Fibroblast of the aortic adventitia (primary cell): ENCODE measurements at regions not wholly inside any gene's neighbourhood (a gene's known extent, or its start where the extent isn't known, plus 50 kb on each side); places are given as distances from the start of the nearest gene placed in this dataset.

Experiments used
- DNase-seq: peaks from one replicate; pipeline ENCODE4 v3.0.0-alpha.2; 2010; ENCODE audit warnings: low read depth
- H3K4me3 ChIP-seq: 2 replicates; pipeline ENCODE4 v1.5.1; 2011; ENCODE audit warnings: low read depth, mild to moderate bottlenecking, control low read depth, low read length, moderate library complexity
- CTCF ChIP-seq: IDR thresholded peaks from 2 replicates; pipeline ENCODE4 v1.5.1; 2011; ENCODE audit warnings: mild to moderate bottlenecking, low read length, control low read depth, inconsistent platforms; ENCODE audit not compliant: insufficient read depth

- TF ChIP-seq CTCF = no peak
- DNase-seq = no peak
- H3K4me3 ChIP-seq = no peak overlapping the region
Observed at GRCh38 chr13:97621025-97621424, 187.1 kb downstream of the RAP2A start.

GRCh38 chr13:97621631-97622030, 187.7 kb downstream of the RAP2A start:
- TF ChIP-seq CTCF = no peak
- DNase-seq = no peak
- H3K4me3 ChIP-seq = no peak overlapping the region

- H3K4me3 ChIP-seq = no peak overlapping the region
- peak; percentile 87 for DNase-seq
- TF ChIP-seq CTCF = no peak
Observed at GRCh38 chr13:97627566-97627965, 193.6 kb downstream of the RAP2A start.

- H3K4me3 ChIP-seq = no peak overlapping the region
- DNase-seq = no peak
- TF ChIP-seq CTCF = no peak
Observed at GRCh38 chr13:97629601-97630272, 195.8 kb downstream of the RAP2A start.

GRCh38 chr13:97630725-97631124, 196.8 kb downstream of the RAP2A start:
- TF ChIP-seq CTCF = no peak
- no peak for DNase-seq
- no peak overlapping the region for H3K4me3 ChIP-seq

GRCh38 chr13:97631158-97631557, 197.2 kb downstream of the RAP2A start:
- no peak for TF ChIP-seq CTCF
- no peak overlapping the region for H3K4me3 ChIP-seq
- DNase-seq = no peak

GRCh38 chr13:97639236-97639635, 205.3 kb downstream of the RAP2A start:
- no peak overlapping the region for H3K4me3 ChIP-seq
- TF ChIP-seq CTCF = no peak
- no peak for DNase-seq
